ENCODE measurements at regions not wholly inside any gene's neighbourhood (a gene's known extent, or its start where the extent isn't known, plus 50 kb on each side); places are given as distances from the start of the nearest gene placed in this dataset.

DNA sequence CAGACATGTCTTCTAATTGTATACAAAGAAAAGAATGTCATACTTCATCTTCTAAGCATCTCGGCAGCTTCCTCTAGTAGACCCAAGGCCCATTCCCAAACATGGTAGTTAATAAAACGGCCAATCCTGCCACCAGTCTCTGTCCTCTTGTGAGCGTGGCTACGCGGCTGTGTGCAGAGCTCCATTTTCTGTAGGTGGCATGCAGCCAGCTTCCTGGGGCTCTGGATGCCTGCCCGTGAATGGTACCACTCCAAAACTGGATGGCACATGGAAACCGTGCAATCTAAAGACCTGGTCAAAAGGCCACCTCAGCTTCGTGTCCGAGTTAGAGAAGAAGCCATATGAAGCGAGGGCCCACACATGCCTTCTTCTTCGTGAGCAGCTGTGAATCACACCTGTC lies 110.7 kb downstream of the SIPA1L2 start:
- no peak for DNase-seq (ENCODE audit: low read depth in 2 of 2)

- no peak for DNase-seq (ENCODE audit: low read depth in 2 of 2)
These were observed 111.6 kb downstream of the SIPA1L2 start for GRCh38 chr1:232518349-232518748.

DNA sequence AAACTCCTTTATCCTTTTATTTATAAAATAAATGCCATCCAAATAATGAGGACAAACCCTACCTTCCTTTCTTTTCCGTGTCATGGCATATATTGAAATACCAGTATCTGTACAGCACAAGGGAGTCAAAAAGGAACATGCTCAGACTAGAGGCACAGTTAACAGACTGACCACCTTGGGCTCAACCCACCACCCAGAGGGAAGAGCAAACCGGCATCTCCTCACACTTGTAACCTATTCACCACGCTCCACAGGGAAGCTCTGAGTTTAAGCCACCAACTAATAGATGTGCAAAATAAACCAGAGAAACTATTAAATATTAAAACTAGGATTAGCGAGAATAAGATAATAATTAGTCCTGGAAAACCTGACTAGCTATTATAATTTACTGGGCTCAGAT lies 112.7 kb downstream of the SIPA1L2 start:
- DNase-seq (ENCODE audit: low read depth in 2 of 2): no peak

DNA sequence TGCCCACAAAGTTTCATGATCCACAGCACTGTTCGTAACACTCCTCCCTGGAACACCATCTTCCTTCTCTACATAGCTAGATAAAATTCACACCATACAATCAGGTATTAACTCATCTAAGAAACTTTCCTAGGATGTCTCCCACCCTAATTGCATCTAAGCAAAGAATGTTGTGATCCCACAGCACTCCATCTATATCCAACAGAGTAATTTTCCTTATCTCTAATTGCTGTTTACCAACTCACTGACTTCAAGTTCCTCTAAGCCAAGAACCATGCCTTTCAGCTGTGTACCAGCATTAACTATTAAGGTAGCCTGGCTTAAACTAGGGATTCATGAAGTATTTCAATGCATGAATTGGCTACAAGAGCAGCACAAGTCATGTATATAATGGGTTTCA lies 114.2 kb downstream of the SIPA1L2 start:
- DNase-seq (ENCODE audit: low read depth in 2 of 2): no peak

DNA sequence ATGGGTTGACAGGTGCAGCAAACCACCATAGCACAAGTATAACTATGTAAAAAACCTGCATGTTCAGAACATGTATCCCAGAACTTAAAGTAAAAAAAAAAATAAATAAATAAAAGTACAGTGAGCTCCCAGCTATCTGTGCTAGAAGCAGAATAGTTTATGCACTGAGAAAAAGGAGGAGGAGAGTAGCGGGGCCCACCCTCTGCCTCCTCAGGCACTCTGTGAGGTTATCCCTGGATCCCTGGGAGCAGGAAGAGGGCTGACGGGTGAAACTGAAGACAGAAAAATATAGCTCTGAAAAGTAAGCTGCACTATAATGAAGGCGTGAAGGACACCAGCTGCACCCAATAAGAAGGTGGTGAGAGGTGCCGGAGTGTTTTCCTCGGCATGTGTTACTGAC lies 117.2 kb downstream of the SIPA1L2 start:
- DNase-seq (ENCODE audit: low read depth in 2 of 2): no peak

DNA sequence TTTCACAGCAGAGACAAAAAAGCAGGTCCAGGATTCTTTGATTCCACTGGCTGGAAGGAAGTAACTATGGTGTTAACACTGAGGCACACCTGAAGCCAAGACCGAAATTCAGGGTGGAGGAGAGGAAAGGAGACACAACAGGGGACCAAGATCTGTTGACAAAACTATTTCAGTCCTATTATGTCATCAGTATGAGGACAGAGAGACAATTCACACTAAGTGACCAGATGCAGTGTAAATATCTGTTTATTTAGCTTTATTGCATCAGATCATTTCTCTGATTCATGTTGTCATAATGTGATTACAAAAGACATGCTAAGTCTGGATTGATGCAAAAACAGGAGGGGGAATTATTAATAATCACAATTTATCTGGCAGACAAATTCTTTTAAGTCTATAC lies 118.8 kb downstream of the SIPA1L2 start:
- no peak for DNase-seq (ENCODE audit: low read depth in 2 of 2)

- no peak for DNase-seq (ENCODE audit: low read depth in 2 of 2)
These were observed 119.4 kb downstream of the SIPA1L2 start for GRCh38 chr1:232510367-232511110.

DNA sequence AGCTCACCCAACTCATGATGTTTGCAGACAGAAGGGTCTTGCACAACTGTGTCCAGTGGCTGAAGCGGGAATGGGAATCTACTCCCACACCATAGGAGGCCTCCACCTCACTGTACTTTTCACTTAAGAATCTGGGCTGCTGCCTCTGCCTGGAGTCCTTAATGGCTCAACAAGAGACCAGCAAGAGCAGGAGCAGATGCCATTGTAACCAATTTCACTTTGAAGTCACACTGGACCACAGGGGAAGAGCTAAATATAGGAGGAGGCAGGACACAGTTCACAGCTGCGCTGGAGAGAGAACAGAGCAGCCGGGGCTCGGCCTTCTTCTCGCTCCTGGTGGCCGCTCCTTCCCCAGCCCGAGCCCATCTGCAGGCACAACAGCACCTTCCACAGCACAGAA lies 120.4 kb downstream of the SIPA1L2 start:
- DNase-seq (ENCODE audit: low read depth in 2 of 2): no peak

DNA sequence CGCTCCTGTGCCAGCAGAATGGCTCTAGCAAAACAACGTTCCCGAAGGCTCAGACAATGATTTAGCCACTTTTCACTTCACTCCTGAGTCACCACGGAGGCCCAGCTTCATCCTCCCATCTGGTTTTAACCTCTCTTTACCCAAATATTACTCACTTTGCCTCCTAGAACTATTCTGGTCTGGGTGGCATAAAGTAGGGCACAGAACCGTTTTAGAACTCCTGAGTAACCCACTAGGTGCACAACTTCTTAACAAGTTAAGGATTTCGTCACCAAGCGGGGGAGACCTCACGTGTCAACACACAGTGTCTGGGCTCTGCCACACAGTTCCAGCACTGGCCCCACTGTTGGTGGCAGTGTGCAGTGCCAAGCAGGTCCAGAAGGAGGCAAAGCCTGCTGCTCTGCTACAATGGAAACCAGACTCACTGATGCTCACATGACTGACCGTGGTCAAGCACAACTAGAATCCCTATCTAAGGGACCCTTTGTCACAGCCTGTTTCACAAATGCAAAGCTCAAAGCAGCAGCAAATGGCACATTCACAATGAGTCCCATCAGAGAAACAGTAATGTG lies 121.7 kb downstream of the SIPA1L2 start:
- DNase-seq (ENCODE audit: low read depth in 2 of 2): no peak

DNA sequence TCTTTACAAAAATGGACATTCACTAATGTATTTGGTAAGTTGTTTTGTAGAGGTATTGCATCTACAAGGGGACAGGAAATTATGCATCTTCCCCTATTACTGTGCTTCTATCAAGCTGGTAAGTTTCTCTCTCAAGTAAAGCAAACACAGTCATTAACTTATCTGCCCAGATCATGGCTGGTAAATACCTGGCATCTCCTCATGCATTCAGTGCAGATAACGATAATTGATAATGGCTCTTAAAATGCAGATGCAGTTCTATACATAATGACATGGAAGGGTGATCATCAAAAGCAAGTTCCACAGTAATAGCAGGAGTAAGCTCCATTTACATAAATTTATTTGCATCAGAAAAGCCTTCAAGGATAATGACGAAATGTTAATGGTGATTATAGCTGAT lies 122.4 kb downstream of the SIPA1L2 start:
- DNase-seq (ENCODE audit: low read depth in 2 of 2): no peak

- DNase-seq (ENCODE audit: low read depth in 2 of 2): no peak
These were observed 124.0 kb downstream of the SIPA1L2 start for GRCh38 chr1:232505884-232506283.

DNA sequence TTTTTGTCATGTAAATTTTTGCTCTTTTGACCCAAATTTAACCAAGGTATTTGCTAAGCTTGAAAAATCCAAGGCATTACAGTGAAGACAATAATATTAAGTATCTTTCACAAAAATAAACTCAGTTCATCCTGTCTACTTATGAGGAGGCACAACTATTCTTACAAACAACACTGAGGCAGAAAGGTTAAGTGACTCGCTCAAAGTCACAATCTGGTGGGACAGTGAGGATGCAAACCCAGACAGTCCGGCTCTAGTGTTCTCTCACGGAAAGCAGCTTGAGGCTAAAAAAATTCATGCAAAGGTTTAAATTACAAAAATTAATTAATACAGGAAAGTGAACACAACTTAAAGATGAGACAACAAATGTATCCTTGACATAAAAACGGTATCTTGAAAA lies 125.3 kb downstream of the SIPA1L2 start:
- DNase-seq (ENCODE audit: low read depth in 2 of 2): no peak

- DNase-seq (ENCODE audit: low read depth in 2 of 2): no peak
These were observed 126.4 kb downstream of the SIPA1L2 start for GRCh38 chr1:232503497-232503896.

- no peak for DNase-seq (ENCODE audit: low read depth in 2 of 2)
These were observed 128.1 kb downstream of the SIPA1L2 start for GRCh38 chr1:232501854-232502253.

- no peak for DNase-seq (ENCODE audit: low read depth in 2 of 2)
These were observed 130.7 kb downstream of the SIPA1L2 start for GRCh38 chr1:232499188-232499587.

- DNase-seq (ENCODE audit: low read depth in 2 of 2): no peak
These were observed 136.1 kb downstream of the SIPA1L2 start for GRCh38 chr1:232493869-232494268.

DNA sequence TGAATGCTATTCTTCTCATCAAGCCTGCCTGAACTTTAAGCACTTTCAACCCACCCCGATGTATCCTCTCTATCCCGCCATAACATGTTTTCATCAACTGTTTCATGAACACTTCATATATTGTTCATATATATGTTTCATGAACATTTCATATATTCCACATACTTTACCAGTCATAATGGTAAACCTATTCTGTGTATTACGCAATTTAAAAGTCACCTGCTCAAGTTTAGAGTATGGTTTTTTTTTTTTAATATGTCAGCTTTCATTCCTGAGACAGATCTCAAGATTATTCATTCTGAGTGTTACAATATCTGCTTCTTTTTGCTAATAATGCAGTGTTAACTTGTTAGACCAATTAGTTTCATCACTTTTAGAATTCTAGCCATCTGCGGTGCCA lies 140.7 kb downstream of the SIPA1L2 start:
- DNase-seq (ENCODE audit: low read depth in 2 of 2): no peak

- no peak for DNase-seq (ENCODE audit: low read depth in 2 of 2)
These were observed 142.7 kb downstream of the SIPA1L2 start for GRCh38 chr1:232487236-232487635.

DNA sequence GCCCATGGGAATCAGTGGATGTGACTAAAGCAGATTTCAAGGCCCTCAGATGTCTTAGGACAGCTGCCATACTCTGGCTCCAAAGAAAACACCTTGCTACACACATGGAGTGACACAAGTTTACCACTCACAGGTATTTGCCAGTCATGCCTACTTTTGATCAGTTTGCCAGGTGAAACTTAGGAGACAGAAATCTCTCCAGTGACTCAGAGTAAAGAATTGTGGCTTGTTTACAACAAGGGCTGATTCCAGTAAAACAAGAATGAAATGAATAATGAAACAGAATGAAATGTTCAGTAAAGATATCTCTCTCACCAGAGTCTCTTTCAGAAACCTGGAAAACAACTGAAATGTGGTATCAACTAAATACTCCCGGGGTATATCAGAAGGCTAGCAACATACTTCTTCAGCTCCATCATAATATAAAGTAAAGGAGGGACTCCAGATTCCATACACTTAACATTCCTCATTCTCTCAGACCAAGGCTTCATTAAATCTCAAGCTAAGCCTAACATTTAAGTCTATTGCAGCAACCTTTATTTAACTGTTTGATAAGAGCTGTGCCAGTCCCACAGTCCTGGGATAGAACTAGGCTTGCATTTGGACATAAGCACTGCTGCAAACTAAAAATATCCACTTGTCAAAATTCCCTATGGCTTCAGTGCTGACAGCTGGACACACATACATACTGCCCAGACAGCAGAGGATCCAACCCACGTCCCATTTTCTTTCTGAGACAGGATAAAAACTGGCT lies 143.3 kb downstream of the SIPA1L2 start:
- no peak for DNase-seq (ENCODE audit: low read depth in 2 of 2)

DNA sequence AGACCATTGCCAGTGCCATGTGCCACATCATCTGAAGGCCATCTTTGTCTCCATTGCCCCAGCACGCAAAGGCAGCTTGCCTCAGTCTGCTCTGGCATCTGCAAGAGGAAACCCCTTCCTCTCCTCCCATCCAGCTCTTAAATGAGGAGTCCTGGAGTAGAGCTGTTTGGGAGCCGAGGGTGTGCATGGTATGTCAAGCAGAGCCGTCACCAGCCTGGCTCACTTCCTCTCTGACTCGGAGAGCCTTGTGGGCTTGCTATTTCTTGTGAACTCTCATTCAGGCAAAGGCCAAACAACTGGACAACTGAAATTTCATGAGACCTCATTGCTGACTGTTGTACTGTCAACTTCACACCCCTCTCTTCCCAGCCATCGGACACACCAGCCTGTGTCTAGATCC lies 143.9 kb downstream of the SIPA1L2 start:
- no peak for DNase-seq (ENCODE audit: low read depth in 2 of 2)

- DNase-seq (ENCODE audit: low read depth in 2 of 2): no peak
These were observed 145.1 kb downstream of the SIPA1L2 start for GRCh38 chr1:232484856-232485255.

- no peak for DNase-seq (ENCODE audit: low read depth in 2 of 2)
These were observed 146.1 kb downstream of the SIPA1L2 start for GRCh38 chr1:232483826-232484225.

- no peak for DNase-seq (ENCODE audit: low read depth in 2 of 2)
These were observed 148.8 kb downstream of the SIPA1L2 start for GRCh38 chr1:232481091-232481490.
